ENCODE measurements at regions not wholly inside any gene's neighbourhood (a gene's known extent, or its start where the extent isn't known, plus 50 kb on each side); places are given as distances from the start of the nearest gene placed in this dataset.
"Not testable (repeated sequence)": the region's sequence is repeated elsewhere in the genome, so short reads cannot be mapped to it uniquely, and the experiment has no call there.

- not testable (repeated sequence) for TF ChIP-seq CTCF (IDR thresholded peaks at IDR 0.05 in 8 of 11, conservative IDR thresholded peaks at IDR 0.05 in 3 of 11); POLR2A (IDR thresholded peaks at IDR 0.05)
These were observed 80.1 kb upstream of the RAI2 start for GRCh38 chrX:17941171-17941570.
